HEK293 (cell line): ENCODE measurements at regions not wholly inside any gene's neighbourhood (a gene's known extent, or its start where the extent isn't known, plus 50 kb on each side); places are given as distances from the start of the nearest gene placed in this dataset.

Experiments used
- CTCF ChIA-PET: fragments of 350-600 bp; formaldehyde crosslinking; extraction: SDS; loops from one replicate; lab custom pipeline; 2021; ENCODE audit warnings: antibody characterized with exemption; lab: Yijun Ruan, JAX
- POLR2A ChIA-PET: fragments of 300-600 bp; formaldehyde crosslinking; extraction: SDS; loops from one replicate; lab custom pipeline; 2020; ENCODE audit warnings: antibody characterized with exemption, inconsistent platforms; lab: Yijun Ruan, JAX
- H3K27ac ChIP-seq: fragments of 200-500 bp; sonication (Bioruptor generic); 2 replicates; pipeline ENCODE4 v1.5.1; 2014; ENCODE audit warnings: low read depth, low read length, control low read depth, inconsistent platforms; ENCODE audit errors: extremely low read depth
- H3K36me3 ChIP-seq, 2 experiments: fragments of 200-500 bp in 1 of 2; sonication (Bioruptor generic) in 1 of 2; 1 replicate in 1 of 2; 2 replicates in 1 of 2; pipeline ENCODE4 v1.5.1; 2014 to 2017; ENCODE audit warnings: inconsistent platforms in 2 of 2, low read length in 2 of 2; ENCODE audit not compliant: control insufficient read depth in 2 of 2, insufficient read depth in 1 of 2
- H3K4me1 ChIP-seq: fragments of 200-500 bp; sonication (Bioruptor generic); 2 replicates; pipeline ENCODE4 v1.5.1; 2014; ENCODE audit warnings: mild to moderate bottlenecking, low read length, inconsistent platforms; ENCODE audit not compliant: control insufficient read depth, insufficient read depth
- H3K4me3 ChIP-seq: 2 replicates; pipeline ENCODE4 v1.5.1; 2011; ENCODE audit warnings: low read depth, mild to moderate bottlenecking, control low read depth, low read length, moderate library complexity
- H3K9me3 ChIP-seq: fragments of 200-500 bp; sonication (Bioruptor generic); 2 replicates; pipeline ENCODE4 v1.5.1; 2014; ENCODE audit warnings: low read depth, low read length, inconsistent platforms; ENCODE audit not compliant: control insufficient read depth, insufficient read depth
- GLI2 ChIP-seq: fragments of 450-650 bp; formaldehyde crosslinking; IDR thresholded peaks from 2 replicates; pipeline ENCODE4; 2017; ENCODE audit warnings: missing biosample characterization, missing genetic modification characterization, low read depth, borderline replicate concordance
- HOXD13 ChIP-seq: sonication (generic); formaldehyde crosslinking; IDR thresholded peaks from 2 replicates; pipeline ENCODE4 v1.8.0; 2022; ENCODE audit warnings: missing genetic modification reagents, borderline replicate concordance
- ZBTB48 ChIP-seq: fragments of 450-650 bp; formaldehyde crosslinking; IDR thresholded peaks from 2 replicates; pipeline ENCODE4 v1.5.1; 2016; ENCODE audit warnings: missing biosample characterization, missing genetic modification characterization
- ZBTB8A ChIP-seq: fragments of 450-650 bp; formaldehyde crosslinking; IDR thresholded peaks from 2 replicates; pipeline ENCODE4 v1.5.1; 2016; ENCODE audit warnings: missing biosample characterization, missing genetic modification characterization
- ZFP37 ChIP-seq: fragments of 450-650 bp; formaldehyde crosslinking; IDR thresholded peaks from 2 replicates; pipeline ENCODE4 v1.5.1; 2016; ENCODE audit warnings: missing biosample characterization, missing genetic modification characterization
- ZFP41 ChIP-seq: fragments of 450-650 bp; formaldehyde crosslinking; IDR thresholded peaks from 2 replicates; pipeline ENCODE4 v1.5.1; 2016; ENCODE audit warnings: missing biosample characterization, missing genetic modification characterization, borderline replicate concordance
- ZIC2 ChIP-seq: fragments of 450-650 bp; formaldehyde crosslinking; IDR thresholded peaks from 2 replicates; pipeline ENCODE4 v1.5.1; 2016; ENCODE audit warnings: missing biosample characterization, missing genetic modification characterization
- ZNF2 ChIP-seq: fragments of 450-650 bp; formaldehyde crosslinking; IDR thresholded peaks from 2 replicates; pipeline ENCODE4 v1.5.1; 2016; ENCODE audit warnings: missing biosample characterization, missing genetic modification characterization
- ZNF23 ChIP-seq: fragments of 450-650 bp; formaldehyde crosslinking; IDR thresholded peaks from 2 replicates; pipeline ENCODE4 v1.5.1; 2016; ENCODE audit warnings: missing biosample characterization, missing genetic modification characterization, borderline replicate concordance
- ZNF302 ChIP-seq: fragments of 450-650 bp; formaldehyde crosslinking; IDR thresholded peaks from 2 replicates; pipeline ENCODE4 v1.5.1; 2016; ENCODE audit warnings: missing biosample characterization, missing genetic modification characterization, low read depth
- ZNF354C ChIP-seq: fragments of 450-650 bp; formaldehyde crosslinking; IDR thresholded peaks from 2 replicates; pipeline ENCODE4 v1.5.1; 2016; ENCODE audit warnings: missing biosample characterization, missing genetic modification characterization, low read depth, borderline replicate concordance
- ZNF433 ChIP-seq: fragments of 450-650 bp; formaldehyde crosslinking; IDR thresholded peaks from 2 replicates; pipeline ENCODE4 v1.5.1; 2016; ENCODE audit warnings: missing biosample characterization, missing genetic modification characterization, low read depth
- ZNF473 ChIP-seq: fragments of 450-650 bp; formaldehyde crosslinking; IDR thresholded peaks from 2 replicates; pipeline ENCODE4 v1.5.1; 2017; ENCODE audit warnings: missing biosample characterization, missing genetic modification characterization
- ZNF530 ChIP-seq: fragments of 450-650 bp; formaldehyde crosslinking; IDR thresholded peaks from 2 replicates; pipeline ENCODE4 v1.5.1; 2016; ENCODE audit warnings: low read depth, missing biosample characterization, missing genetic modification characterization
- ZNF549 ChIP-seq: fragments of 450-650 bp; IDR thresholded peaks from 2 replicates; pipeline ENCODE4 v1.5.1; 2018; ENCODE audit warnings: missing biosample characterization, missing genetic modification characterization, mild to moderate bottlenecking, inconsistent platforms, moderate library complexity
- ZNF585B ChIP-seq: fragments of 450-650 bp; formaldehyde crosslinking; IDR thresholded peaks from 2 replicates; pipeline ENCODE4 v1.5.1; 2016; ENCODE audit warnings: missing biosample characterization, missing genetic modification characterization
- ZNF626 ChIP-seq: fragments of 450-650 bp; sonication (Bioruptor Pico); formaldehyde crosslinking; IDR thresholded peaks from 2 replicates; pipeline ENCODE4 v1.5.1; 2018; ENCODE audit warnings: missing biosample characterization, missing genetic modification characterization, inconsistent platforms
- ZNF776 ChIP-seq: fragments of 450-650 bp; formaldehyde crosslinking; IDR thresholded peaks from 2 replicates; pipeline ENCODE4 v1.5.0; 2017; ENCODE audit warnings: missing biosample characterization, missing genetic modification characterization, borderline replicate concordance
- ZNF843 ChIP-seq: fragments of 450-650 bp; formaldehyde crosslinking; IDR thresholded peaks from 2 replicates; pipeline ENCODE4 v1.5.1; 2016; ENCODE audit warnings: missing biosample characterization, missing genetic modification characterization
- TF ChIP-seq, protein P1 (sequence below): fragments of 450-650 bp; formaldehyde crosslinking; IDR thresholded peaks from 2 replicates; pipeline ENCODE4 v1.5.1; 2016; ENCODE audit warnings: missing biosample characterization, missing genetic modification characterization
- TF ChIP-seq, protein P2 (sequence below): fragments of 450-650 bp; formaldehyde crosslinking; IDR thresholded peaks from 2 replicates; pipeline ENCODE4 v1.5.1; 2016; ENCODE audit warnings: missing biosample characterization, missing genetic modification characterization
- TF ChIP-seq, protein P3 (sequence below): fragments of 450-650 bp; formaldehyde crosslinking; IDR thresholded peaks from 2 replicates; pipeline ENCODE4 v1.5.1; 2017; ENCODE audit warnings: missing biosample characterization, missing genetic modification characterization

DNA sequence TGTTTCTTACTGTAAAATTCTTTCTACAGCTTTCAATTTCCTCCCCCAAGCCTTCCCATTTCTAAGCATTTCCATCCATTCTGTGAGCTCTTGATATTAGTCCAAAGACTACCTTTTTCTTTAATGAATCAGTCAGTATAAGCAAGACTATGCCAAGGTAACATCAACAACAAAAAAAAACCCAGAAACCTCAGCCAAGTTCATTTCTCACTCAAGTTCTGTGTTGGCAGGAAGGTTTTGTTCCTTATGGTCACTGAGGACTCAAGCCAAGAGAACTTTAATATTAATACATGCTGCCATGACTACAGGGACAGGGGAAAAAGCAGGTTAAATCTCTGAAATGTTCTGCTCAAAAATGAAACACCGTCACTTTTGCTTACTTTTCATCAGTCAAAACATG lies 621.2 kb upstream of the NRP1 start:
- Histone ChIP-seq H3K4me1 (no peaks in the 10 kb centered on the region), H3K27ac (no peak overlapping the region), H3K4me3 (no peak overlapping the region), H3K9me3 (0 out of 2 replicates have a peak, but pooled peaks cover 2% of the 10 kb centered on the region), H3K36me3 (no peaks in the 10 kb centered on the region)
- ChIA-PET POLR2A (no interaction called here), CTCF (no interaction called here)
- TF ChIP-seq ZNF843 (tag by site-specific recombination) (no peak), ZNF354C (tag by site-specific recombination) (no peak)
- TF ChIP-seq, protein P1, sequence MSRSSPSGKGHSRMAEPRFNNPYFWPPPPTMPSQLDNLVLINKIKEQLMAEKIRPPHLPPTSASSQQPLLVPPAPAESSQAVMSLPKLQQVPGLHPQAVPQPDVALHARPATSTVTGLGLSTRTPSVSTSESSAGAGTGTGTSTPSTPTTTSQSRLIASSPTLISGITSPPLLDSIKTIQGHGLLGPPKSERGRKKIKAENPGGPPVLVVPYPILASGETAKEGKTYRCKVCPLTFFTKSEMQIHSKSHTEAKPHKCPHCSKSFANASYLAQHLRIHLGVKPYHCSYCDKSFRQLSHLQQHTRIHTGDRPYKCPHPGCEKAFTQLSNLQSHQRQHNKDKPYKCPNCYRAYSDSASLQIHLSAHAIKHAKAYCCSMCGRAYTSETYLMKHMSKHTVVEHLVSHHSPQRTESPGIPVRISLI (tag by site-specific recombination), result no peak

DNA sequence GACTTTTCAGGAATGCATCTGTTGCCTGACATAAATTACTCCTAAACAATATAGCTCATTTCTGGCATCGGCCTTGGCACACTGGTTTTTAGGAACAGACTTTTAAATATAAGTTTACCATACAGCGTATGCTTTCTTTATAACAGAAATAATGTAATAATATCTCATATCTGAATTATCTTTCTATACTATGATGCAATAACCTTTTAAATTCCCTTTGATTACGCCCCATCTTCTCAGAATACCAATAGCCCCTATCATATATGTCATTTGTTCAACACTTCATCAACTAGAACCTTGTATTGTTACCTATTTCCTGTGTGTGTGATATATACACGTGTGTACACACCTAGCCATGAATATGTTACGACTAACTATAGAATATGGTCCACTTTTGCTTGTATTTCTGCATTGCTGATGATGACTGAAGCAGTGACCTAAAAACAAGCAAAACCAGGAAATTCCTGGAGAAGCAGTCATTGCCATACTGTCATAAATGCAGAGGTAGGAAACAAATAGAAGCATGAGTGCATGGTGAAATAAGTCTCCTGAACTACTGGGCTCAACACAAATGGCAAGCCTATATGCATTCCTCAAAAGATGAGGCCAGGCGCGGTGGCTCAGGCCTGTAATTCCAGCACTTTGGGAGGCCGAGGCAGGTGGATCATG lies 618.4 kb upstream of the NRP1 start:
- ChIA-PET CTCF (interaction anchor here (0.8 kb wide), 1 partner anchor 1386 kb away, joined by 3 read pairs; no protein-coding TSS in a partner anchor), POLR2A (interaction anchor here (0.7 kb wide), 1 partner anchor 812 kb away, joined by 3 read pairs; no protein-coding TSS in a partner anchor)
- H3K36me3 ChIP-seq, result no peaks in the 10 kb centered on the region
- H3K27ac ChIP-seq, result no peak overlapping the region
- H3K4me3 ChIP-seq, result no peak overlapping the region
- H3K4me1 ChIP-seq, result no peaks in the 10 kb centered on the region
- no peak for TF ChIP-seq ZBTB8A
- TF ChIP-seq, all 188 proteins: peak for 0
- H3K9me3 ChIP-seq, result 0 out of 2 replicates have a peak, but pooled peaks cover 2% of the 10 kb centered on the region

DNA sequence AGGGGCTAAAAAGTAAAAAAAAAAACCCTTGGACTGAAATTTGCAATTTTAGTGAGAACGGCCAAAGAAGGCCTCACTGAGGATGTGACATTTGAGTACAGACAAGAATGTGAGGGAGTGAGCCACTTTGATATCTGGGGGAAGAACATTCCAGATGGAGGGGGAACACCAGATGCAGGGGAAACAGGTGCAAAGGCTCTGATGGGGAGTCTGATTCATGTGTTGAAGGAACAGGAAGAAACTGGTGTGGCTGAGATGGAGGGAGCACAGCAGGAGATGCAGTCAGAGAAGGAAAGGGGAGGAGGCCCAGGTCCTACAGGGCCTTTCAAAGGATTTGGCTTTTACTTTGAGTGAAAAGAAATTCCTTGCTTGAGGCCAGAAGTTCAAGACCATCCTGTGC lies 615.7 kb upstream of the NRP1 start:
- no peak overlapping the region for H3K27ac ChIP-seq
- no peak overlapping the region for H3K4me3 ChIP-seq
- H3K4me1 ChIP-seq, result no peaks in the 10 kb centered on the region
- no peak for TF ChIP-seq ZNF433 (tag by site-specific recombination)
- POLR2A ChIA-PET, result no interaction called here
- H3K36me3 ChIP-seq, result no peaks in the 10 kb centered on the region
- CTCF ChIA-PET, result no interaction called here
- 0 out of 2 replicates have a peak, but pooled peaks cover 2% of the 10 kb centered on the region for H3K9me3 ChIP-seq

DNA sequence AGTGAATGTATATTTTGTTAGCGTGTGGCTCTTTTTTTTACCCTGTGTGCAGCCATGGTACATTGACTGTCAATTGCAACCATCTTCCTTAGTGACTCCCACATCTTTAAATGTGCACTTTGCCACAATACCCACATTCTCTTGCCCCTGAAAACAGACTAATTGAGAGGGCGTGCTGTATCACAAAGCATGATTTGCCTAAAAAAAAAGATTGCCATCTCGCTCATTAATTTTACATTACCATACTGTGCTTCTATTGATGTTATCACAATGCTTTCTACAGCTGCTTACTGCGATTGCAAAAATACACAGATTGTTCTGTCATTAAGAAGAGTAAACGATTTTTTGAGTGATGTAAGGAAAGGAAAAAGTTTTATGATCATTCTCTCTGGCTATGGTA lies 613.1 kb upstream of the NRP1 start:
- TF ChIP-seq GLI2, result no peak
- TF ChIP-seq ZNF473 (tag by site-specific recombination), result no peak
- TF ChIP-seq ZNF302 (tag by site-specific recombination), result no peak
- TF ChIP-seq, protein P1 (tag by site-specific recombination), result no peak
- TF ChIP-seq, protein P2, sequence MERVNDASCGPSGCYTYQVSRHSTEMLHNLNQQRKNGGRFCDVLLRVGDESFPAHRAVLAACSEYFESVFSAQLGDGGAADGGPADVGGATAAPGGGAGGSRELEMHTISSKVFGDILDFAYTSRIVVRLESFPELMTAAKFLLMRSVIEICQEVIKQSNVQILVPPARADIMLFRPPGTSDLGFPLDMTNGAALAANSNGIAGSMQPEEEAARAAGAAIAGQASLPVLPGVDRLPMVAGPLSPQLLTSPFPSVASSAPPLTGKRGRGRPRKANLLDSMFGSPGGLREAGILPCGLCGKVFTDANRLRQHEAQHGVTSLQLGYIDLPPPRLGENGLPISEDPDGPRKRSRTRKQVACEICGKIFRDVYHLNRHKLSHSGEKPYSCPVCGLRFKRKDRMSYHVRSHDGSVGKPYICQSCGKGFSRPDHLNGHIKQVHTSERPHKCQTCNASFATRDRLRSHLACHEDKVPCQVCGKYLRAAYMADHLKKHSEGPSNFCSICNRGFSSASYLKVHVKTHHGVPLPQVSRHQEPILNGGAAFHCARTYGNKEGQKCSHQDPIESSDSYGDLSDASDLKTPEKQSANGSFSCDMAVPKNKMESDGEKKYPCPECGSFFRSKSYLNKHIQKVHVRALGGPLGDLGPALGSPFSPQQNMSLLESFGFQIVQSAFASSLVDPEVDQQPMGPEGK, result no peak
- TF ChIP-seq ZNF626 (tag by site-specific recombination), result no peak
- no peak for TF ChIP-seq ZNF23 (tag by site-specific recombination)
- no peak for TF ChIP-seq HOXD13
- TF ChIP-seq ZFP37 (tag by site-specific recombination), result no peak
- TF ChIP-seq, protein P3, sequence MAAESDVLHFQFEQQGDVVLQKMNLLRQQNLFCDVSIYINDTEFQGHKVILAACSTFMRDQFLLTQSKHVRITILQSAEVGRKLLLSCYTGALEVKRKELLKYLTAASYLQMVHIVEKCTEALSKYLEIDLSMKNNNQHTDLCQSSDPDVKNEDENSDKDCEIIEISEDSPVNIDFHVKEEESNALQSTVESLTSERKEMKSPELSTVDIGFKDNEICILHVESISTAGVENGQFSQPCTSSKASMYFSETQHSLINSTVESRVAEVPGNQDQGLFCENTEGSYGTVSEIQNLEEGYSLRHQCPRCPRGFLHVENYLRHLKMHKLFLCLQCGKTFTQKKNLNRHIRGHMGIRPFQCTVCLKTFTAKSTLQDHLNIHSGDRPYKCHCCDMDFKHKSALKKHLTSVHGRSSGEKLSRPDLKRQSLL (tag by site-specific recombination), result no peak
- TF ChIP-seq ZNF549 (tag by site-specific recombination), result no peak
- TF ChIP-seq ZBTB48 (tag by site-specific recombination), result no peak
- no peak for TF ChIP-seq ZNF585B (tag by site-specific recombination)
- TF ChIP-seq ZNF776 (tag by site-specific recombination), result no peak
- no peak for TF ChIP-seq ZNF2
- TF ChIP-seq ZFP41 (tag by site-specific recombination), result no peak
- no peak for TF ChIP-seq ZNF530 (tag by site-specific recombination)
- TF ChIP-seq ZIC2, result no peak
- Histone ChIP-seq H3K9me3 (0 out of 2 replicates have a peak, but pooled peaks cover under 1% of the 10 kb centered on the region), H3K27ac (no peak overlapping the region), H3K4me1 (no peaks in the 10 kb centered on the region), H3K4me3 (no peak overlapping the region), H3K36me3 (no peaks in the 10 kb centered on the region)
- POLR2A ChIA-PET, result no interaction called here
- CTCF ChIA-PET, result no interaction called here
